Activated CD8-positive, alpha-beta T cell treated with anti-CD3 and anti-CD28 coated beads for 36 hours (primary cell): ENCODE measurements at regions not wholly inside any gene's neighbourhood (a gene's known extent, or its start where the extent isn't known, plus 50 kb on each side); places are given as distances from the start of the nearest gene placed in this dataset.

Experiments
- ATAC-seq: fragments of 200-7000 bp; cut with Tn5 transposase; one replicate; pipeline ENCODE4 v1.10.0; 2021; ENCODE audit warnings: mild to moderate bottlenecking, moderate library complexity
- CTCF ChIA-PET: fragments of 350-600 bp; sonication (Branson Sonifier 250); formaldehyde crosslinking; loops from one replicate; lab custom pipeline; 2021; ENCODE audit warnings: antibody characterized with exemption; lab: Charles Lee
- POLR2A ChIA-PET: fragments of 350-600 bp; sonication (Branson Sonifier 250); formaldehyde crosslinking; loops from one replicate; lab custom pipeline; 2021; ENCODE audit warnings: antibody characterized with exemption; lab: Charles Lee
- DNase-seq: peaks from one replicate; pipeline ENCODE4 v3.0.0-alpha.2; 2020
- H3K27ac Mint-ChIP-seq: one replicate; pipeline ENCODE4 v1.8.0; 2021; ENCODE audit warnings: mild to moderate bottlenecking, mixed read lengths
- H3K27me3 Mint-ChIP-seq: one replicate; pipeline ENCODE4 v1.8.0; 2021; ENCODE audit warnings: mixed read lengths
- H3K36me3 Mint-ChIP-seq: one replicate; pipeline ENCODE4 v1.8.0; 2021; ENCODE audit warnings: low read depth, mixed read lengths
- H3K4me1 Mint-ChIP-seq: one replicate; pipeline ENCODE4 v1.8.0; 2021; ENCODE audit warnings: low read depth, mixed read lengths
- H3K4me3 Mint-ChIP-seq: one replicate; pipeline ENCODE4 v1.8.0; 2021; ENCODE audit warnings: mild to moderate bottlenecking, moderate library complexity, mixed read lengths
- H3K9me3 Mint-ChIP-seq: one replicate; pipeline ENCODE4 v1.8.0; 2021; ENCODE audit warnings: mixed read lengths
- intact Hi-C: fragments of 100-400 bp; cut with micrococcal nuclease; formaldehyde crosslinking; loops from one replicate; pipeline ENCODE4 v1.10.0; 2022
- TF ChIP-seq, protein P1 (sequence below): fragments of 200-600 bp; IDR thresholded peaks from one replicate; pipeline ENCODE4 v1.8.0; 2022; ENCODE audit warnings: antibody characterized with exemption, mild to moderate bottlenecking

DNA sequence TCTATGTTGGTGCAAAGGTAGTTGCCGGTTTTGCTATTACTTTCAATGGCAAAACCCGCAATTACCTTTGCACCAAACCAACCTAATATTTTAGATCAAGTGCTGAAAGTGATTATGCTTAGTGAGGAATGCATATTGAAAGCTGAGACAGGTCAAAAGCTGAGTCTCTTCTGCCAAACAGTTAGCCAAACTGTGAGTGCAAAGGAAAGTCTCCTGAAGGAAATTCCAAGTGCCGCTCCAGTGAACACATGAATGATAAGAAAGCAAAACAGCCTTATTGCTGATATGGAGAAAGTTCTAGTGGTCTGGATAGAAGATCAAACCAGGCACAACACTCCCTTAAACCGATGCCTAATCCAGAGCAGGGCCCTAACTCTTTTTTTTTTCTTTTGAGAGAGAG, 83.1 kb upstream of the ERRFI1 start:
- ChIA-PET POLR2A (interaction anchor here (0.9 kb wide), 1 partner anchor 12 kb away, joined by 3 read pairs; no protein-coding TSS in a partner anchor), CTCF (no interaction called here)
- Mint-ChIP-seq H3K9me3 (no peaks in the 10 kb centered on the region), H3K4me1 (peaks cover 10% of the 10 kb centered on the region), H3K4me3 (no peak overlapping the region), H3K36me3 (no peaks in the 10 kb centered on the region), H3K27ac (no peak overlapping the region), H3K27me3 (peaks cover 2% of the 10 kb centered on the region)
- ATAC-seq: no peak
- no peak for DNase-seq
- intact Hi-C loops: no loop called here
- TF ChIP-seq, protein P1, sequence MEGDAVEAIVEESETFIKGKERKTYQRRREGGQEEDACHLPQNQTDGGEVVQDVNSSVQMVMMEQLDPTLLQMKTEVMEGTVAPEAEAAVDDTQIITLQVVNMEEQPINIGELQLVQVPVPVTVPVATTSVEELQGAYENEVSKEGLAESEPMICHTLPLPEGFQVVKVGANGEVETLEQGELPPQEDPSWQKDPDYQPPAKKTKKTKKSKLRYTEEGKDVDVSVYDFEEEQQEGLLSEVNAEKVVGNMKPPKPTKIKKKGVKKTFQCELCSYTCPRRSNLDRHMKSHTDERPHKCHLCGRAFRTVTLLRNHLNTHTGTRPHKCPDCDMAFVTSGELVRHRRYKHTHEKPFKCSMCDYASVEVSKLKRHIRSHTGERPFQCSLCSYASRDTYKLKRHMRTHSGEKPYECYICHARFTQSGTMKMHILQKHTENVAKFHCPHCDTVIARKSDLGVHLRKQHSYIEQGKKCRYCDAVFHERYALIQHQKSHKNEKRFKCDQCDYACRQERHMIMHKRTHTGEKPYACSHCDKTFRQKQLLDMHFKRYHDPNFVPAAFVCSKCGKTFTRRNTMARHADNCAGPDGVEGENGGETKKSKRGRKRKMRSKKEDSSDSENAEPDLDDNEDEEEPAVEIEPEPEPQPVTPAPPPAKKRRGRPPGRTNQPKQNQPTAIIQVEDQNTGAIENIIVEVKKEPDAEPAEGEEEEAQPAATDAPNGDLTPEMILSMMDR: no peak

GRCh38 chr1:8107897-8108296, 81.8 kb upstream of the ERRFI1 start:
- CTCF ChIA-PET: interaction anchor here (0.5 kb wide), 1 partner anchor 108 kb away, joined by 3 read pairs; no protein-coding TSS in a partner anchor
- POLR2A ChIA-PET: no interaction called here
- Mint-ChIP-seq H3K9me3 (no peaks in the 10 kb centered on the region), H3K4me1 (peaks cover under 1% of the 10 kb centered on the region), H3K36me3 (no peaks in the 10 kb centered on the region), H3K4me3 (no peak overlapping the region), H3K27ac (no peak overlapping the region), H3K27me3 (peaks cover 3% of the 10 kb centered on the region)
- intact Hi-C loops: no loop called here
- no peak for DNase-seq
- TF ChIP-seq, protein P1: no peak
- ATAC-seq: no peak

- ChIA-PET CTCF (no interaction called here), POLR2A (no interaction called here)
- DNase-seq (no peak), ATAC-seq (no peak)
- Mint-ChIP-seq H3K9me3 (no peaks in the 10 kb centered on the region), H3K27ac (no peak overlapping the region), H3K4me1 (no peaks in the 10 kb centered on the region), H3K27me3 (peaks cover 3% of the 10 kb centered on the region), H3K36me3 (no peaks in the 10 kb centered on the region), H3K4me3 (no peak overlapping the region)
- TF ChIP-seq, protein P1: no peak
- intact Hi-C loops: no loop called here
Observed at GRCh38 chr1:8104278-8105236, 78.4 kb upstream of the ERRFI1 start.

DNA sequence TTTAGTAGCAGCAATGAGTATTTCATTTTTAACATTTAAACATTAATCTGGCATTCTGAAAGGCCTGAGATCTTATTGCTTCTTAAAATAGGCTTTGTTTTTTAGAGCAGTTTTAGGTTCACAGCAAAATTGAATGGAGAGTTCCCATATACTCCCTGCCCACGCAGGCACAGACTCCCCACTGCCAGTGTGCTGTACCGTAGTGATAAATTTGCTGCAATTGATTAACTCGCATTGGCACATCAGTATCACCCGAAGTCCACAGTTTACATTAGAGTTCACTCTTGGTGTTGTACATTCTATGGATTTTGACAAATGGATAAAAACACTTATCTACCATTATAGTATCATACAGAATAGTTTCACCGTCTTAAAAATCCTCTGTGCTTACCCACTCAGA, 71.8 kb upstream of the ERRFI1 start:
- DNase-seq (no peak), ATAC-seq (no peak)
- no peaks in the 10 kb centered on the region for H3K9me3 Mint-ChIP-seq
- intact Hi-C loops: no loop called here
- H3K27me3 Mint-ChIP-seq: peaks cover 7% of the 10 kb centered on the region
- H3K36me3 Mint-ChIP-seq: no peaks in the 10 kb centered on the region
- TF ChIP-seq, protein P1: no peak
- peaks cover 31% of the 10 kb centered on the region for H3K4me1 Mint-ChIP-seq
- no peak overlapping the region for H3K27ac Mint-ChIP-seq
- H3K4me3 Mint-ChIP-seq: no peak overlapping the region
- POLR2A ChIA-PET: interaction anchor here (1.0 to 1.6 kb wide), 2 partner anchors 12 to 54 kb away, joined by 3 to 5 read pairs; no protein-coding TSS in a partner anchor
- CTCF ChIA-PET: interaction anchor here (0.8 kb wide), 1 partner anchor 83 kb away, joined by 4 read pairs; no protein-coding TSS in a partner anchor
